OCI-LY3 (cell line): ENCODE measurements at regions not wholly inside any gene's neighbourhood (a gene's known extent, or its start where the extent isn't known, plus 50 kb on each side); places are given as distances from the start of the nearest gene placed in this dataset.

Source experiments
- H2AFZ ChIP-seq: fragments of 200-600, 300-600 bp; shearing (Covaris generic); 2 replicates; pipeline ENCODE4 v1.6.0; 2014; ENCODE audit warnings: antibody characterized with exemption, low read depth, low read length
- H3K27ac ChIP-seq: fragments of 200-600, 300-600 bp; sonication (generic); 2 replicates; pipeline ENCODE4 v1.5.1; 2014; ENCODE audit warnings: mild to moderate bottlenecking, low read length, moderate library complexity, mixed read lengths
- H3K27me3 ChIP-seq: fragments of 200-600, 300-600 bp; sonication (generic); 2 replicates; pipeline ENCODE4 v1.6.1; 2014; ENCODE audit warnings: low read depth, low read length, mixed read lengths
- H3K36me3 ChIP-seq: fragments of 200-600, 300-600 bp; sonication (generic); replicated peaks from 2 replicates; pipeline ENCODE3; 2014; ENCODE audit warnings: low read depth, low read length, mixed read lengths
- H3K4me1 ChIP-seq: fragments of 300-600, 200-600 bp; sonication (generic); 2 replicates; pipeline ENCODE4 v1.6.1; 2014; ENCODE audit warnings: low read length, mixed read lengths
- H3K4me2 ChIP-seq: fragments of 200-600, 300-600 bp; sonication (generic); 2 replicates; pipeline ENCODE4 v1.6.1; 2014; ENCODE audit warnings: low read length, mixed read lengths
- H3K4me3 ChIP-seq: fragments of 300-600, 200-600 bp; sonication (generic); 2 replicates; pipeline ENCODE4 v1.5.1; 2014; ENCODE audit warnings: antibody characterized with exemption, mild to moderate bottlenecking, low read length, moderate library complexity
- H3K79me2 ChIP-seq: fragments of 300-600, 200-600 bp; shearing (Covaris generic); 2 replicates; pipeline ENCODE4 v1.6.1; 2014; ENCODE audit warnings: mild to moderate bottlenecking, low read length, mixed read lengths
- H3K9ac ChIP-seq: fragments of 300-600, 200-600 bp; shearing (Covaris generic); 2 replicates; pipeline ENCODE4 v1.6.0; 2014; ENCODE audit warnings: mild to moderate bottlenecking, low read length, moderate library complexity
- H3K9me3 ChIP-seq: fragments of 200-600, 300-600 bp; shearing (Covaris generic); 2 replicates; pipeline ENCODE4 v1.6.1; 2014; ENCODE audit warnings: low read length, mixed read lengths; ENCODE audit not compliant: insufficient read depth
- H4K20me1 ChIP-seq: fragments of 200-600, 300-600 bp; sonication (generic); 2 replicates; pipeline ENCODE4 v1.6.1; 2016; ENCODE audit warnings: low read length, mixed read lengths; ENCODE audit not compliant: insufficient read depth
- CTCF ChIP-seq: fragments of 200-600, 300-600 bp; sonication (generic); IDR thresholded peaks from 2 replicates; pipeline ENCODE4 v1.5.1; 2014; ENCODE audit warnings: antibody characterized with exemption, low read length, low read depth
- EZH2phosphoT487 ChIP-seq: fragments of 200-600 bp; shearing (Covaris generic); IDR thresholded peaks from 2 replicates; pipeline ENCODE4 v1.6.1; 2018; ENCODE audit warnings: antibody characterized with exemption, mixed run types, low read depth

- Histone ChIP-seq H3K79me2 (no peaks in the 10 kb centered on the region), H3K27me3 (no peaks in the 10 kb centered on the region), H3K4me1 (peaks cover 22% of the 10 kb centered on the region), H2AFZ (no peak overlapping the region), H3K4me2 (peak overlapping the region; percentile 51), H4K20me1 (no peaks in the 10 kb centered on the region), H3K4me3 (no peak overlapping the region), H3K9ac (no peak overlapping the region), H3K27ac (no peak overlapping the region), H3K9me3 (no peaks in the 10 kb centered on the region), H3K36me3 (no peaks in the 10 kb centered on the region)
- peak; percentile 53 for TF ChIP-seq CTCF
- no peak for TF ChIP-seq EZH2phosphoT487
These were observed 89.5 kb downstream of the TASL start for GRCh38 chrX:30488092-30488491.

GRCh38 chrX:30483996-30484395 is 93.6 kb downstream of the TASL start:
- TF ChIP-seq EZH2phosphoT487, result no peak
- TF ChIP-seq CTCF, result no peak
- Histone ChIP-seq H3K9ac (no peak overlapping the region), H3K27me3 (no peaks in the 10 kb centered on the region), H3K4me3 (no peak overlapping the region), H3K4me1 (peaks cover 22% of the 10 kb centered on the region), H3K9me3 (no peaks in the 10 kb centered on the region), H3K79me2 (no peaks in the 10 kb centered on the region), H3K4me2 (peak overlapping the region; percentile 25), H3K36me3 (no peaks in the 10 kb centered on the region), H3K27ac (peak overlapping the region; percentile 31; the same call in 1 of the 2 replicates), H4K20me1 (no peaks in the 10 kb centered on the region), H2AFZ (no peak overlapping the region)

DNA sequence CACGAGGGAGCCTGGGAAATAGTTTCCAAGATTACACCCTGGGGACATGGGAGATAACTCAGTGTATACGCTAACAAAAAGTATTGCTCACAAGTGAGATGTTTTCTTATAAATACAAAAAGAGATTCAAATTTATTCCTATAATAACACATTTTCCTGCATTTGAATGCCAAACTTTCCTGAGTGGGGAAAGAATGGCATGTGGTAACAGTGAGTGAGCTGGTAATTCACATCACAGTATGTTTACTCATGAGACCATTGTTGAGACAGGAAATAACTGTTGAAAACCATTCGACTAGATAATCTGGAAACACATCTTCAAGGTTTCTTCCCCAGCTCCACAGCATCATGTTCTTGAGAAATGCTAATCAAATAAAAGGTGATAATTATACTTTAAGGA is 109.1 kb downstream of the TASL start:
- H3K9me3 ChIP-seq, result no peaks in the 10 kb centered on the region
- H3K27ac ChIP-seq, result no peak overlapping the region
- H3K9ac ChIP-seq, result no peak overlapping the region
- no peak overlapping the region for H2AFZ ChIP-seq
- no peaks in the 10 kb centered on the region for H3K27me3 ChIP-seq
- H4K20me1 ChIP-seq, result no peaks in the 10 kb centered on the region
- H3K36me3 ChIP-seq, result no peaks in the 10 kb centered on the region
- TF ChIP-seq EZH2phosphoT487 (no peak), CTCF (no peak)
- H3K79me2 ChIP-seq, result no peaks in the 10 kb centered on the region
- no peak overlapping the region for H3K4me3 ChIP-seq
- no peaks in the 10 kb centered on the region for H3K4me1 ChIP-seq
- H3K4me2 ChIP-seq, result no peak overlapping the region
